OCI-LY3 (cell line): ENCODE measurements at regions not wholly inside any gene's neighbourhood (a gene's known extent, or its start where the extent isn't known, plus 50 kb on each side); places are given as distances from the start of the nearest gene placed in this dataset.

Source experiments
- EZH2phosphoT487 ChIP-seq: fragments of 200-600 bp; shearing (Covaris generic); IDR thresholded peaks from 2 replicates; pipeline ENCODE4 v1.6.1; 2018; ENCODE audit warnings: antibody characterized with exemption, mixed run types, low read depth
- TF ChIP-seq, protein P1 (sequence below): fragments of 200-600, 300-600 bp; sonication (generic); IDR thresholded peaks from 2 replicates; pipeline ENCODE4 v1.5.1; 2014; ENCODE audit warnings: antibody characterized with exemption, low read length, low read depth

DNA sequence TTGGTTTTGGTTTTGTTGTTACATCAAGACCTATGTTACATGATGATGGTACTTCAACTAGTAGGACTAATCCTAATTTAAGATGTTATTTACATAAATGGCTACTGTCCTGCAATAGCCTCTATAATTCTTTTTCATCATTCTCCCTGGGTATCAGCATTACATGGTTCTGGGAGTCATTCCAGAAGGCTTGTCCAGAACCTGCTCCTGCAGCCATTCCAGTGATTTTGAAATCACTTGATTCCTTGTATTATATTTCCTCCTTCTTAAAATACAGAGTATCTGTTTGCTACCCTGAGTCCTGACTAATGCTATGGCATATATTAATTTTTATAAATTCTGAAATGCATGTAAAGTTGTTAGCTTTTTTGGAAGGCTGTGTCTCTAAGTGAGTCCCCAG, 400.5 kb upstream of the MEIS1 start:
- TF ChIP-seq EZH2phosphoT487, result no peak
- TF ChIP-seq, protein P1, sequence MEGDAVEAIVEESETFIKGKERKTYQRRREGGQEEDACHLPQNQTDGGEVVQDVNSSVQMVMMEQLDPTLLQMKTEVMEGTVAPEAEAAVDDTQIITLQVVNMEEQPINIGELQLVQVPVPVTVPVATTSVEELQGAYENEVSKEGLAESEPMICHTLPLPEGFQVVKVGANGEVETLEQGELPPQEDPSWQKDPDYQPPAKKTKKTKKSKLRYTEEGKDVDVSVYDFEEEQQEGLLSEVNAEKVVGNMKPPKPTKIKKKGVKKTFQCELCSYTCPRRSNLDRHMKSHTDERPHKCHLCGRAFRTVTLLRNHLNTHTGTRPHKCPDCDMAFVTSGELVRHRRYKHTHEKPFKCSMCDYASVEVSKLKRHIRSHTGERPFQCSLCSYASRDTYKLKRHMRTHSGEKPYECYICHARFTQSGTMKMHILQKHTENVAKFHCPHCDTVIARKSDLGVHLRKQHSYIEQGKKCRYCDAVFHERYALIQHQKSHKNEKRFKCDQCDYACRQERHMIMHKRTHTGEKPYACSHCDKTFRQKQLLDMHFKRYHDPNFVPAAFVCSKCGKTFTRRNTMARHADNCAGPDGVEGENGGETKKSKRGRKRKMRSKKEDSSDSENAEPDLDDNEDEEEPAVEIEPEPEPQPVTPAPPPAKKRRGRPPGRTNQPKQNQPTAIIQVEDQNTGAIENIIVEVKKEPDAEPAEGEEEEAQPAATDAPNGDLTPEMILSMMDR, result no peak
